OCI-LY1 (cell line): ENCODE measurements at regions not wholly inside any gene's neighbourhood (a gene's known extent, or its start where the extent isn't known, plus 50 kb on each side); places are given as distances from the start of the nearest gene placed in this dataset.
"Not testable (repeated sequence)": the region's sequence is repeated elsewhere in the genome, so short reads cannot be mapped to it uniquely, and the experiment has no call there.

ENCODE experiments used
- H2AFZ ChIP-seq: fragments of 200-600 bp; sonication (generic), shearing (Covaris generic); 2 replicates; pipeline ENCODE4 v1.6.0; 2014; ENCODE audit warnings: antibody characterized with exemption, mild to moderate bottlenecking, low read length
- H3F3A ChIP-seq: fragments of 200-600 bp; sonication (generic), shearing (Covaris generic); 2 replicates; pipeline ENCODE4 v1.6.0; 2014; ENCODE audit warnings: mild to moderate bottlenecking, antibody characterized with exemption, low read length, moderate library complexity; ENCODE audit not compliant: insufficient read depth
- H3K27ac ChIP-seq: fragments of 200-600 bp; sonication (generic); 2 replicates; pipeline ENCODE4 v1.5.1; 2014; ENCODE audit warnings: low read length, mixed run types, mild to moderate bottlenecking, low read depth; ENCODE audit not compliant: poor library complexity, severe bottlenecking
- H3K27me3 ChIP-seq: fragments of 200-600 bp; sonication (generic); 2 replicates; pipeline ENCODE4 v1.6.0; 2014; ENCODE audit warnings: antibody characterized with exemption, mild to moderate bottlenecking, low read length, moderate library complexity; ENCODE audit not compliant: insufficient read depth
- H3K36me3 ChIP-seq: fragments of 200-600 bp; sonication (generic); 2 replicates; pipeline ENCODE4 v1.6.1; 2014; ENCODE audit warnings: mild to moderate bottlenecking, antibody characterized with exemption, low read length, moderate library complexity, mixed read lengths; ENCODE audit not compliant: insufficient read depth
- H3K4me1 ChIP-seq: fragments of 200-600 bp; sonication (generic); 2 replicates; pipeline ENCODE4 v1.5.1; 2014; ENCODE audit warnings: mild to moderate bottlenecking, low read length, moderate library complexity; ENCODE audit not compliant: insufficient read depth, severe bottlenecking
- H3K4me2 ChIP-seq: fragments of 200-600 bp; sonication (generic), shearing (Covaris generic); 2 replicates; pipeline ENCODE4 v1.6.1; 2014; ENCODE audit warnings: low read length
- H3K4me3 ChIP-seq: fragments of 200-600 bp; sonication (generic); 2 replicates; pipeline ENCODE4 v1.5.1; 2014; ENCODE audit warnings: low read length, low read depth, mild to moderate bottlenecking, mixed read lengths; ENCODE audit not compliant: poor library complexity, severe bottlenecking
- H3K79me2 ChIP-seq: fragments of 200-600 bp; shearing (Covaris generic); 2 replicates; pipeline ENCODE4 v1.6.1; 2016; ENCODE audit warnings: mixed run types, low read length, mixed read lengths; ENCODE audit not compliant: insufficient read depth
- H3K9ac ChIP-seq: fragments of 200-600 bp; sonication (generic), shearing (Covaris generic); 2 replicates; pipeline ENCODE4 v1.6.1; 2014; ENCODE audit warnings: mild to moderate bottlenecking, low read length, mixed read lengths
- H3K9me2 ChIP-seq: fragments of 200-600 bp; sonication (generic), shearing (Covaris generic); 2 replicates; pipeline ENCODE4 v1.6.1; 2014; ENCODE audit warnings: low read depth, mild to moderate bottlenecking, low read length, mixed read lengths
- H3K9me3 ChIP-seq: fragments of 200-600 bp; shearing (Covaris generic); 2 replicates; pipeline ENCODE4 v1.6.1; 2014; ENCODE audit warnings: low read length, mixed read lengths
- H4K20me1 ChIP-seq: fragments of 200-600 bp; sonication (generic), shearing (Covaris generic); 2 replicates; pipeline ENCODE4 v1.6.0; 2016; ENCODE audit warnings: mild to moderate bottlenecking, low read length; ENCODE audit not compliant: insufficient read depth
- CTCF ChIP-seq: fragments of 200-600 bp; sonication (generic), shearing (Covaris generic); IDR thresholded peaks from 2 replicates; pipeline ENCODE4 v1.5.1; 2017; ENCODE audit warnings: mild to moderate bottlenecking, antibody characterized with exemption, low read length, moderate library complexity, mixed read lengths
- EZH2 ChIP-seq: fragments of 200-600 bp; sonication (generic), shearing (Covaris generic); IDR thresholded peaks from 2 replicates; pipeline ENCODE4 v1.8.0; 2017; ENCODE audit warnings: borderline replicate concordance, mixed run types, mild to moderate bottlenecking, antibody characterized with exemption, low read length, moderate library complexity, mixed read lengths

- H3K9me2 ChIP-seq, result no peaks in the 10 kb centered on the region
- H3K27ac ChIP-seq, result no peak overlapping the region
- H3F3A ChIP-seq, result no peaks in the 10 kb centered on the region
- no peaks in the 10 kb centered on the region for H4K20me1 ChIP-seq
- H3K36me3 ChIP-seq, result no peaks in the 10 kb centered on the region
- no peaks in the 10 kb centered on the region for H3K4me1 ChIP-seq
- H3K9ac ChIP-seq, result no peak overlapping the region
- H3K4me2 ChIP-seq, result no peak overlapping the region
- H3K4me3 ChIP-seq, result no peak overlapping the region
- TF ChIP-seq CTCF (no peak), EZH2 (no peak)
- H2AFZ ChIP-seq, result no peak overlapping the region
- no peaks in the 10 kb centered on the region for H3K9me3 ChIP-seq
- no peaks in the 10 kb centered on the region for H3K79me2 ChIP-seq
- no peaks in the 10 kb centered on the region; the same call in 1 of the 2 replicates for H3K27me3 ChIP-seq
These were observed 125.3 kb upstream of the DAPK1 start for GRCh38 chr9:87372356-87372851.

GRCh38 chr9:87374023-87374919 lies 123.4 kb upstream of the DAPK1 start:
- H2AFZ ChIP-seq, H3K4me3 ChIP-seq, H4K20me1 ChIP-seq, H3K9me3 ChIP-seq, H3K36me3 ChIP-seq, H3K79me2 ChIP-seq, H3K9me2 ChIP-seq, H3F3A ChIP-seq, H3K27ac ChIP-seq, H3K27me3 ChIP-seq, H3K4me1 ChIP-seq, H3K9ac ChIP-seq, H3K4me2 ChIP-seq: not testable (repeated sequence)

- H3K79me2 ChIP-seq, result no peaks in the 10 kb centered on the region
- no peak for TF ChIP-seq CTCF
- TF ChIP-seq EZH2, result no peak
- H3K4me2 ChIP-seq, result no peak overlapping the region
- H3K27me3 ChIP-seq, result no peaks in the 10 kb centered on the region; the same call in 1 of the 2 replicates
- H4K20me1 ChIP-seq, result no peaks in the 10 kb centered on the region
- H3K9ac ChIP-seq, result no peak overlapping the region
- H3K9me2 ChIP-seq, result no peaks in the 10 kb centered on the region
- no peaks in the 10 kb centered on the region for H3K4me1 ChIP-seq
- H3F3A ChIP-seq, result no peaks in the 10 kb centered on the region
- H3K27ac ChIP-seq, result no peak overlapping the region
- no peak overlapping the region for H2AFZ ChIP-seq
- no peak overlapping the region for H3K4me3 ChIP-seq
- H3K36me3 ChIP-seq, result no peaks in the 10 kb centered on the region
- no peaks in the 10 kb centered on the region for H3K9me3 ChIP-seq
These were observed 122.1 kb upstream of the DAPK1 start for GRCh38 chr9:87375397-87376073.
